Fibroblast of lung (primary cell): ENCODE measurements at regions not wholly inside any gene's neighbourhood (a gene's known extent, or its start where the extent isn't known, plus 50 kb on each side); places are given as distances from the start of the nearest gene placed in this dataset.

ENCODE experiments used
- CTCF ChIP-seq, 2 donors: IDR thresholded peaks in 1 of 2; conservative IDR thresholded peaks in 1 of 2; 1 replicate in 1 of 2; 2 replicates in 1 of 2; pipeline ENCODE4 v1.5.1; 2011 to 2012; ENCODE audit warnings: low read length in 2 of 2, control low read depth in 1 of 2, inconsistent platforms in 1 of 2, low read depth in 1 of 2, mild to moderate bottlenecking in 1 of 2
- EZH2 ChIP-seq: IDR thresholded peaks from 2 replicates; pipeline ENCODE4 v1.5.1; 2012; ENCODE audit warnings: low read length, control low read depth, mild to moderate bottlenecking; ENCODE audit errors: missing control alignments

GRCh38 chr3:80754969-80755368 lies 987.2 kb upstream of the ROBO1 start:
- TF ChIP-seq CTCF (conservative IDR thresholded peaks at IDR 0.05 in 1 of 2, IDR thresholded peaks at IDR 0.05 in 1 of 2; ENCODE audit: low read depth in 1 of 2, low read length in 2 of 2): no peak
- no peak for TF ChIP-seq EZH2
